Activated T-helper 17 cell treated with anti-CD3 and anti-CD28 coated beads, Interleukin-2, amount 50 U/mL, for 72 hours (primary cell): ENCODE measurements at regions not wholly inside any gene's neighbourhood (a gene's known extent, or its start where the extent isn't known, plus 50 kb on each side); places are given as distances from the start of the nearest gene placed in this dataset.

Source experiments
- ATAC-seq: fragments of 150-1000 bp; cut with Tn5 transposase; replicated peaks from 2 replicates; pipeline ENCODE4 v1.10.0; 2021; ENCODE audit warnings: mild to moderate bottlenecking, moderate library complexity
- H3K27ac Mint-ChIP-seq: one replicate; pipeline ENCODE4 v1.8.0; 2022; ENCODE audit warnings: mixed read lengths
- H3K27me3 Mint-ChIP-seq: one replicate; pipeline ENCODE4 v1.8.0; 2022; ENCODE audit warnings: mixed read lengths
- H3K36me3 Mint-ChIP-seq: one replicate; pipeline ENCODE4 v1.8.0; 2022; ENCODE audit warnings: low read depth, mild to moderate bottlenecking, mixed read lengths
- H3K4me1 Mint-ChIP-seq: one replicate; pipeline ENCODE4 v1.8.0; 2022; ENCODE audit warnings: mixed read lengths
- H3K4me3 Mint-ChIP-seq: one replicate; pipeline ENCODE4 v1.8.0; 2022; ENCODE audit warnings: mild to moderate bottlenecking, mixed read lengths
- H3K9me3 Mint-ChIP-seq: one replicate; pipeline ENCODE4 v1.8.0; 2022; ENCODE audit warnings: mixed read lengths

DNA sequence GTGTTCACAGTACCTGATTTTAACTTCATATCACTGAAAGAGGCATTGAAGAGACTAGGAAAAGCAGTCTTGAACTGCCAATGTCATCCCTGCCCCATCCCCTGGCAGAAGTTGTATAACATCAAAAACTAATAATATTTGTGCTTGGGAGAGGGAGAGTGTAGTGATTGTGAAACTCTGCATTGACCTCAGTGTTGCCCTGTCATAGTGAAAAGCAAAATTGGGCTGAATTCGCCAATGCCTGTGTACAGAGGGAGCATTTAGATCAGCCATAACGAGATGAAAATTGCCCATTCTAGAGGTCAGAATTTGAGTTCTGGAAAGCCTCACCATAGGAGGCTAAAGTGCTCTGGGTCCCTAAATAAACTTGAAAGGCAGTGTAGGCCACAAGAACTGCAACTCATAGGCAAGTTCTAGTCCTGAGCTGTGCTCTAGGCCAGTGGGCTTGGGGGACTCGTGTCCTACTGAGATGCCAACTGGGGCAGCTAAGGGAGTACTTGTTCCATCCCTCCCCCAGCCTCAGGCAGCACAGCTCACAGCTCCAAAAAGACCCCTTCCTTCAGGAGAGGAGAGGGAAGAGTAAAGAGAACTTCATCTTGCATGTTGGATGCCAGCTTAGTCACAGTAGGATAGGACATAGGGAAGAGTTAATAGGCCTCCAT is 855.6 kb downstream of the TSN start:
- Mint-ChIP-seq H3K27ac (no peak overlapping the region), H3K4me1 (no peaks in the 10 kb centered on the region), H3K9me3 (peaks cover 9% of the 10 kb centered on the region), H3K27me3 (no peaks in the 10 kb centered on the region), H3K4me3 (no peak overlapping the region), H3K36me3 (no peaks in the 10 kb centered on the region)
- ATAC-seq, result no peak

DNA sequence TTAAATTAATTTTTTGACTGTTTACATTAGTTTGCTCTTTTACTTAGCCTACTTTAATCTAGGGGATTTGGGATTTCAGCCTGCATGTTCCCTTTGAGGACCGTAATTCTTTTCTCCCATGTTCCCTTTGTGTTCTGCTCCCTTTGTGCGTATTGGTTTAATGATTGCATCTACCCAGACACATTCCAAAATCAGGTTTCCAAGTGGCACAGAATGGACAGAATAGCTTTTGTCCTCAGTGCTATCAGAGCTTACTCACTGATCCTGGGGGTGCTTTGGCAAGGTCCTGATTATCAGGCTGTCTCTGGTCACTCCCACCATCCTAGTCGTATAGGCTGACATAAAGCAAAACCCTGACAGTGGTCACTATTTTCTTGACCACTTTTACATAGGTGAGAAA is 867.5 kb downstream of the TSN start:
- no peak overlapping the region for H3K27ac Mint-ChIP-seq

DNA sequence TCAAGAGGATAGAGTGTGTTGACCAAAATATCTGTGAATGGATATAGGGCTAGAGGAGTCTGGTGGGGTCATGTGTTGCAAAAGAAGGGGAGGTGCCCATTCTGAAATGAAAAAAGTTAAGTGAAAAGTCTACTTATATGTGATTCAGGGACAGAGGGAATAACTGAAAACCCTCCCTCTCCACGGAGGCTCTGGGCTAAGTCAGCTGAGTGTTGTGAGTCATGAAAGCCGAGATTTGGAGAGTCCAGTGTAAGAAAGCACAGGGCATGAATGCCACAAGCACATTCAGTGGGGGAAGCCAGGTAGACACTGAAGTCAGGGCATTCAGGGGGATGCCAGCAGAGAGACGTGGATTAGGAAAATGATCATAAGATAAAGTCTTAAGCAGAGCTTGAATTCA is 871.9 kb downstream of the TSN start:
- ATAC-seq, result no peak
- Mint-ChIP-seq H3K4me1 (no peaks in the 10 kb centered on the region), H3K36me3 (no peaks in the 10 kb centered on the region), H3K9me3 (peaks cover 11% of the 10 kb centered on the region), H3K4me3 (no peak overlapping the region), H3K27me3 (no peaks in the 10 kb centered on the region), H3K27ac (no peak overlapping the region)

More for the DNA sequence above, 867.5 kb downstream of the TSN start:
- Mint-ChIP-seq H3K9me3 (peaks cover 11% of the 10 kb centered on the region), H3K36me3 (no peaks in the 10 kb centered on the region), H3K4me3 (no peak overlapping the region), H3K4me1 (no peaks in the 10 kb centered on the region), H3K27me3 (no peaks in the 10 kb centered on the region)
- ATAC-seq, result no peak

DNA sequence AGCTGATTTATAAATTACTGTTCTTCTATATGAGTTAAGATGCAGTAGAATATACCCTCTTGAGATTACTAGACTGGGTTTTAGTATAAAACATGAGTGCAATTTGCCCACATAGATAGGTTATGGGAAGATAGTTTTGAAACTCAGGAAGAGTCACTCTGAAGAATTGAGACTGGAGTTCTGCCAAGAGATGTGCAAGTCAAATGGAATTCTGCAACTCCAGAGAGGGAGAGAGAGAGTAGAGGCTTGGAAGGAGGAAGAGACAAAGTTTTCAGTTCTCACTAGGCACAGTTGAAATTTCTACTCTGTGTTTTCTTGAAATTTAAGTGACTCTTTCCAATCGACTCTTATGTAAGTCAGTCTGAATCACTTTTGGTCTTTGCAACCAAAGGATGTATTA is 878.8 kb downstream of the TSN start:
- Mint-ChIP-seq H3K9me3 (peaks cover 8% of the 10 kb centered on the region), H3K4me3 (no peak overlapping the region), H3K27ac (no peak overlapping the region), H3K36me3 (no peaks in the 10 kb centered on the region), H3K27me3 (no peaks in the 10 kb centered on the region), H3K4me1 (no peaks in the 10 kb centered on the region)
- no peak for ATAC-seq

DNA sequence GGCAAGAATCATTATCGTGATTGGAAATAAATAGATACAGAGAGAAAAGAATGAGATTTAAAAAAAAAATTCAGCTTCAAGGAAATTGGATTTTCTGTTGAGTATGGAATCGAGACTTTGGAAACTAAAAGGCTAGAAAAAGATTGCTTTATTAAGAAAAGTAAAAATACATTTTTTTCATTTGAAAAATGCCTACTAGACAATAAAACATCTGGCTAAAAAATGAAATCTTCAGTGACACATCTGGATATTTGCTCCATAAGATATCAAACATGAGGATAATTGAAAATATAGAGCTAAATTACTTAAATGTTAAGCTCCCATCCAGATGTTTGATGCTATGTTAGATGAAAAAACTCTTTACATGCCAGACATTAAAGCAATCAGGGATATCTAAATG is 879.5 kb downstream of the TSN start:
- Mint-ChIP-seq H3K27me3 (no peaks in the 10 kb centered on the region), H3K27ac (no peak overlapping the region), H3K36me3 (no peaks in the 10 kb centered on the region), H3K9me3 (peaks cover 13% of the 10 kb centered on the region), H3K4me1 (no peaks in the 10 kb centered on the region), H3K4me3 (no peak overlapping the region)
- no peak for ATAC-seq

DNA sequence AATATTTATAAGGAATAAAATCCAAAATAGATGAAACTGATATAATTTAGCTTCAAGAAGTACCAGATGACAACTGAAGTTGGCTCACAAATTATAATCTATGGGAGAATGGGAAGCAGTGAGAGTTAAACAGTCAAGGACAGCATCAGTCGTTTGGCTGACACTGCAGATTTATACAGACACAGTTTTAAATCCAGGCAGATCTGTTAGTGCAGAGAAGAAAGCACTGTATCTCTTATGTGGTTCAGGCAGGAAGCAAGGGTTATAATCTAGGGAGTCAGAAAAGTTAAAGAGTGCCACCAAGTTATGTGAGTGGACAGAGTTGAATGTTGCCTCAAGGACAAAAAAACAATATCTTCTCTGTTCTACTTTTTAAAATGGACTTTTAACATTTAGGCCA is 880.2 kb downstream of the TSN start:
- Mint-ChIP-seq H3K9me3 (peaks cover 13% of the 10 kb centered on the region), H3K27ac (no peak overlapping the region), H3K36me3 (no peaks in the 10 kb centered on the region), H3K4me1 (no peaks in the 10 kb centered on the region), H3K27me3 (no peaks in the 10 kb centered on the region), H3K4me3 (no peak overlapping the region)
- no peak for ATAC-seq

DNA sequence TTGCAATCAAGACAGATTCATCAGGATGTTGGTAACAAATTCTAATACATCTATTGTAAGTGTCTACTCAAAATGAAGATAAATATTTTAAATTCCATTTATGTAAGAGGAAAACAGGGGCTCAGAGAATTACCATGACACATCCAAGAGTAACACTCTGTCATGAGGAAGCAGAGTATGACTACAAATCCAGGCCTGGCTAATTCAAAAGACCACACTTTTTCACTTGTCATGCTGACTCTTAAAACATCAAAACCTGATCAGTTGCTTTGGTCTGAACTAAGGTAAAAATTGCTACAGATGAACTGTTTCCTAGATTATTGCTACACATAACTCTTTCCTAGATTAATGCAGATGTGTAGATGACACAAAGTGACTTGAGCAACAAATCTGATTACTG is 880.6 kb downstream of the TSN start:
- H3K27ac Mint-ChIP-seq, result no peak overlapping the region
- no peak for ATAC-seq
- no peak overlapping the region for H3K4me3 Mint-ChIP-seq
- H3K4me1 Mint-ChIP-seq, result no peaks in the 10 kb centered on the region
- peaks cover 13% of the 10 kb centered on the region for H3K9me3 Mint-ChIP-seq
- no peaks in the 10 kb centered on the region for H3K36me3 Mint-ChIP-seq
- no peaks in the 10 kb centered on the region for H3K27me3 Mint-ChIP-seq

DNA sequence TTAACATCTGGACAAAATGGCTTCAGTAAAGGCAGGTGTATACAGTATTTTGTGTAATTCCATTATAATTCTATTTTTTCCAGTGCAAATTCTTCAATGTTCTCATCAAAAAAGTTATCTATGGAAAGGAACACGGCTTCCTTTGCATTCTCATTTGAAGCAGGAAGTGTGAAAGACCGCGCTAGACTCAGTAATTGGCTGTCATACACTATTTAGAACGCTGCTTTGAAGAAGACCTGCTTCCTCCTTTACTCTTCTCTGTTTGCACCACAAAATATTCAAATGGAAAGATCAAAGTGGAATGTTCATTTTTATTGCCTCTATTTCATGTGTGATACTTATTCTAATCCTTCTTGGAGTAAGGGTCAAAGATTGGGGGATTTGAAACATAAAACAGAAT is 883.7 kb downstream of the TSN start:
- Mint-ChIP-seq H3K4me3 (no peak overlapping the region), H3K27me3 (no peaks in the 10 kb centered on the region), H3K36me3 (no peaks in the 10 kb centered on the region), H3K4me1 (no peaks in the 10 kb centered on the region), H3K9me3 (peaks cover 16% of the 10 kb centered on the region), H3K27ac (no peak overlapping the region)
- ATAC-seq, result no peak

DNA sequence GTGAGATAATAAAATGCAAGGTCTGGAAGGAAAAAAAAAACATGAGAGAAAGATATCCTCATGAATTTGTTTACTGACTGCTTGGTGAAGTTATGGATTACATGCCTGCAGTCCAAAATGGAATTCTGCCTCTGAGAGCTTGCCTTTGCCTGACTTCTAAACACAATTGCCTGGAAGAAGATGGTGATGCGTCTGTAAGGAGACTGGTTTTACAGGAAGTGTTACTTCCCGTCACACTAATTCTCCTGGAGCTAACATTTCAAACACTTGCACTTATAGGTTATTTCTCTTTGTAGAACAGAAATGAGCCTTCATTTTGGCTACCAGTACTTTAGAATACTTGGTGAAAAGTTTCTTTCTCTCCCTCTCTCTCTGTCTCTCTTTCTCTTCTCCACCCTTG is 884.3 kb downstream of the TSN start:
- ATAC-seq, result no peak
- H3K27me3 Mint-ChIP-seq, result no peaks in the 10 kb centered on the region

DNA sequence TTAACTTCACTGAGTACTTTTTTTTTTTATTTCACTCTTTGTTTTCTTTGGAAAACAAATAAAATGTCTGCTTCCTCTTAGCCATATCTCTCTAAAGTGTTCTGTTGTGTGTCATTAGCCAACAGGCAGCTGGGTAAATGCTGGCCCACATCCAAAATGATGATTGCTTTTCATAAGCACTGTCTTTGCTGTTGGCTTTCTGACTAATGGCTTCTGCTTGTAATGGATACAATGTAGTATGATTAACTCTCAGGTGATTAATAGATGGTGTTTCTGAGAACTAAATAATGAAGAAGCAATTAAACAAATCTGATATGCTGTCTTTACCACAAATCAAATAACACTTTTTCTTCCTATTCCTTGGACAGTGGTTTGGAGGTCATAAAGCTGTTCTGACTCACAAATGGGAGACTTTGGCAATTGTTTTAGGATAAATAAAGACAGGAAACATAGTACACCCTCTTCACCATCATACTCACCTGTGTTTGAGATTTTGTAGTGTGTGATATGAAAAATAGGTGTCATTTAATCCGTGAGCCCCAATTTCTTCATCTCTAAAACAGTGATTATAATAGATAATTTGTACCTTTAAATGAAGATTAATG is 888.4 kb downstream of the TSN start:
- no peak overlapping the region for H3K4me3 Mint-ChIP-seq
- no peak overlapping the region for H3K27ac Mint-ChIP-seq
- H3K9me3 Mint-ChIP-seq, result peaks cover 12% of the 10 kb centered on the region
- ATAC-seq, result no peak
- no peaks in the 10 kb centered on the region for H3K36me3 Mint-ChIP-seq
- H3K4me1 Mint-ChIP-seq, result no peaks in the 10 kb centered on the region
- H3K27me3 Mint-ChIP-seq, result no peaks in the 10 kb centered on the region

More for the DNA sequence above, 884.3 kb downstream of the TSN start:
- Mint-ChIP-seq H3K27ac (no peak overlapping the region), H3K9me3 (peaks cover 16% of the 10 kb centered on the region), H3K4me3 (no peak overlapping the region), H3K4me1 (no peaks in the 10 kb centered on the region), H3K36me3 (no peaks in the 10 kb centered on the region)

DNA sequence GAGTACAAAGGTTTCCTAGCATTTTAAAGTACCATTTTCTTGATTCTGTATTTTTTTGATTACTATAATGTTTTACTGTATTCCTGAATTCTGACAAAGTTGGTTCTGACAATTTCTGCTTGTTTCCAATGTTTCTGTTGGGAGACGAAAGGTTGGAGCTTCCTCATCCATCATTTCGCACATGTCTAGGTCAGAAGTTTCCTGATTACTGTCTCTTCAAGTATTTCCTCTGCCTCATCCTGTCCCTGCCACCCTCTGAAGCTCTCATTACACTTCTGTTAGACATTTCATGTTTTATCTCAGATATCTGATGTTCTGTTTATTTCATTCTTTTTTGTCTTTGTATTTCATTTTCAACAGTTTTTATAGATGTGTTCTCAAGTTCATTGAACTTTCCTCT is 895.8 kb downstream of the TSN start:
- no peak for ATAC-seq
- H3K27ac Mint-ChIP-seq, result no peak overlapping the region
- H3K4me1 Mint-ChIP-seq, result no peaks in the 10 kb centered on the region
- no peak overlapping the region for H3K4me3 Mint-ChIP-seq
- no peaks in the 10 kb centered on the region for H3K27me3 Mint-ChIP-seq
- H3K36me3 Mint-ChIP-seq, result no peaks in the 10 kb centered on the region
- peaks cover 4% of the 10 kb centered on the region for H3K9me3 Mint-ChIP-seq

DNA sequence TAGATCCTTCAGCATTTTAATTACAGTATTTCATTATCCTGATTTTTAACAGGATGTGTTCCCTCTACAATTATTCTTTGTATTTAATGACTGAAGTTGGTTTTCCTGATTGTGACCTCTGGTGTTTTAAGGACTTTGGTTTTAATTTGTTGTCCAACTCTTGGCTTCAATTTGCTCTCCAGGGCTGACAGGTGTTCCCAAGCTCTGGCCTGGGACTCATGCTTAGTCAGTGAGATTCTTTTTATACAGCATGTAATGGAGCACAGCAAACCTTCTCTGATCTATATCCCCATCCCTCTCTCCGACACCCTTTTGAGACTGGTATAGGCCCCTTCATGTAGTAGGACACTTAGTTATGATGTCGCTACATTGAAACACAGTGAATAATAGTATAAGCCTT is 896.3 kb downstream of the TSN start:
- H3K27me3 Mint-ChIP-seq, result no peaks in the 10 kb centered on the region
- H3K36me3 Mint-ChIP-seq, result no peaks in the 10 kb centered on the region
- peaks cover 4% of the 10 kb centered on the region for H3K9me3 Mint-ChIP-seq
- no peak overlapping the region for H3K4me3 Mint-ChIP-seq
- H3K27ac Mint-ChIP-seq, result no peak overlapping the region
- no peak for ATAC-seq
- no peaks in the 10 kb centered on the region for H3K4me1 Mint-ChIP-seq

DNA sequence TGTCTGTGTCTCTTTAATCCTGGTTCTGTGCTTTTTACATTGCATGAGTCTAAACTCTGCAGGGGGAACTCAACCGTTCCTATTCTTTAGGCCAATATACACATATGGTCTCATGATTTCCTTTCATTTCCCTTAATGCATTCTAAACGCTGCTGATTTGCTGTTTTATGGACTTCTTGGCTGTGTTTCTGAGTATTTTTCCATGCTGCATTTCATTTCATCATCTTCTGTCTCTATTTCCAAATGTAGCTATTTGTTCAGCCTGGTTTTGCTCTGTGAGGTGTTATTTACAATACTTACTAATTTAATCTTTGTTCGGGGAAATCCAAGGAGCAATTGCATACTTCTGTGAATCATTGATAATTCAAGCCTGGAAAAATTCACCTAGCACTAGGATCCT is 897.2 kb downstream of the TSN start:
- H3K9me3 Mint-ChIP-seq, result peaks cover 4% of the 10 kb centered on the region
- no peak for ATAC-seq
- no peaks in the 10 kb centered on the region for H3K27me3 Mint-ChIP-seq
- no peaks in the 10 kb centered on the region for H3K4me1 Mint-ChIP-seq
- no peak overlapping the region for H3K27ac Mint-ChIP-seq
- H3K36me3 Mint-ChIP-seq, result no peaks in the 10 kb centered on the region
- H3K4me3 Mint-ChIP-seq, result no peak overlapping the region

DNA sequence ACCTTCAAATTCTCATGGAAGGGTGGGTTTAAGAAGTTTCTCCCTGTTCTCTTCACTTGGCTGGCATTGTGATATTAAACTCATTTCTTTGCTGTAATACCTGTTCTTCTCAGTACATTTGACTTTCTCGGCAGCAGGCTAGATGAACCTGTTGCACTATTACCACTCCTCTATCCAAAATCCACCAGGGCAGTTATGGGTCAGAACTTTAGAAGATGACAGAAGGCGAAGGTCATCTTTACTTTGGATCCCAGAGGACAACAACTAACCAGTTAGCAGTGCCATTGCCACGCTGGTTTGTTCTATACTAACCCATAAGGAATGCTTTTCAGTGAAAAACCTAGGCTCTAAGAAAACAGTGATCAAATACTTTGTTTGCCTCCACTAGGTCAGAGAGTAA is 901.0 kb downstream of the TSN start:
- Mint-ChIP-seq H3K27ac (no peak overlapping the region), H3K36me3 (no peaks in the 10 kb centered on the region), H3K9me3 (peaks cover 4% of the 10 kb centered on the region), H3K27me3 (no peaks in the 10 kb centered on the region), H3K4me1 (no peaks in the 10 kb centered on the region), H3K4me3 (no peak overlapping the region)
- ATAC-seq, result no peak

DNA sequence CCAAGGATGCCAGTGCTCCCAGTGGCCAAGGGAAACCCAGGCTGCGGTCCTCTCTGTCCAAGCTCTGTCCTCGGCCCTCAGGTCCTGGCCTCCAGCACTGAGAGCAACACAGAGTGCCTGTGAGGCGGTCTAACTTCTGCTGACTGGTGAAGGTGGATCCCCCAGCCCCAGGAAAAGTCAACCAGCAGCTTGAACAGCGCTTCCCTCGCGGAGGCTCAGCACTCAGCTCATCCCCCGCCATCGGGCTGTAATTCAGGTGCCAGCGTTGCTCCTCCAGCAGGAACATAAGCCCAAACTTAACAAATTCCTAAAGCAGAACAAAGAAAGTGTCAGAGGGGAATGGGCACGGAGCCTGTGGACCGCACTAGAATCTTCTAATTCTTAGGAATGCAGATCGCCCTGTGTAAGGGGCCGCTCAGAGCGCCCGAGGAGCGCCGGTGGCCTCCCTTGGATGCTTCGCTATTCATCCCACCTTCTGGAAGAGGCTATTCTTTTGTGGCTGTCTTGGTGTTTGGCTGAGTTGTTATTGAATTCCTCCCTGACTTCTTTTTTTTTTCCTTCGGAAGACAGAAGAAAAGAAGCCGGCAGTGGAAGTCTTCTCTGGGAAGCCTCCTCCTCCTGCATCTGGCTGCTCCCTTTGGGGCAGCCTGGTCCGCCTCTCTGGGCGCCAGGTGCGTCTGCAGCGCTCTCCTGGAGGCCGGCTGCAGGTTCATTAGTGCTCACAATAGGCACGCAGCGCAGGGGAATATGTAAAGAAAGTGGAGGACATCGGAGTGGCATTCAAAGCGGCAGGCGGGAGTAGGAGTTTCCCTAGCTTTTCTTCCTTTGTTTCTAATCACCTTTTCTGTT is 905.6 kb downstream of the TSN start:
- ATAC-seq, result no peak
- Mint-ChIP-seq H3K27me3 (no peaks in the 10 kb centered on the region), H3K4me1 (no peaks in the 10 kb centered on the region), H3K9me3 (peaks cover 7% of the 10 kb centered on the region), H3K27ac (no peak overlapping the region), H3K36me3 (no peaks in the 10 kb centered on the region), H3K4me3 (no peak overlapping the region)
